Neural progenitor cell (in vitro differentiated cells): ENCODE measurements at regions not wholly inside any gene's neighbourhood (a gene's known extent, or its start where the extent isn't known, plus 50 kb on each side); places are given as distances from the start of the nearest gene placed in this dataset.

Experiments used
- CTCF ChIP-seq: fragments of 200-600 bp; sonication (generic); IDR thresholded peaks from 2 replicates; pipeline ENCODE4 v1.5.1; 2017; ENCODE audit warnings: antibody characterized with exemption, mild to moderate bottlenecking
- EZH2 ChIP-seq: fragments of 200-600 bp; sonication (generic); IDR thresholded peaks from 2 replicates; pipeline ENCODE4 v1.6.1; 2017; ENCODE audit warnings: antibody characterized with exemption, mild to moderate bottlenecking, moderate library complexity
- EZH2phosphoT487 ChIP-seq: fragments of 200-600 bp; sonication (generic); IDR thresholded peaks from 2 replicates; pipeline ENCODE4 v1.6.1; 2017; ENCODE audit warnings: antibody characterized with exemption

- no peak for TF ChIP-seq CTCF
- TF ChIP-seq EZH2phosphoT487 = no peak
- TF ChIP-seq EZH2 = no peak
Observed at GRCh38 chr3:17840126-17840525, 97.7 kb upstream of the TBC1D5 start.
